Loucy (cell line): ENCODE measurements at regions not wholly inside any gene's neighbourhood (a gene's known extent, or its start where the extent isn't known, plus 50 kb on each side); places are given as distances from the start of the nearest gene placed in this dataset.

Source experiments
- EZH2phosphoT487 ChIP-seq: fragments of 200-600 bp; IDR thresholded peaks from 2 replicates; pipeline ENCODE4 v1.6.1; 2018; ENCODE audit warnings: antibody characterized with exemption, mild to moderate bottlenecking, moderate library complexity, borderline replicate concordance
- TF ChIP-seq, protein P1 (sequence below): fragments of 200-600 bp; sonication (generic); conservative IDR thresholded peaks from 2 replicates; pipeline ENCODE4 v1.5.1; 2014; ENCODE audit warnings: mild to moderate bottlenecking, antibody characterized with exemption, low read length

DNA sequence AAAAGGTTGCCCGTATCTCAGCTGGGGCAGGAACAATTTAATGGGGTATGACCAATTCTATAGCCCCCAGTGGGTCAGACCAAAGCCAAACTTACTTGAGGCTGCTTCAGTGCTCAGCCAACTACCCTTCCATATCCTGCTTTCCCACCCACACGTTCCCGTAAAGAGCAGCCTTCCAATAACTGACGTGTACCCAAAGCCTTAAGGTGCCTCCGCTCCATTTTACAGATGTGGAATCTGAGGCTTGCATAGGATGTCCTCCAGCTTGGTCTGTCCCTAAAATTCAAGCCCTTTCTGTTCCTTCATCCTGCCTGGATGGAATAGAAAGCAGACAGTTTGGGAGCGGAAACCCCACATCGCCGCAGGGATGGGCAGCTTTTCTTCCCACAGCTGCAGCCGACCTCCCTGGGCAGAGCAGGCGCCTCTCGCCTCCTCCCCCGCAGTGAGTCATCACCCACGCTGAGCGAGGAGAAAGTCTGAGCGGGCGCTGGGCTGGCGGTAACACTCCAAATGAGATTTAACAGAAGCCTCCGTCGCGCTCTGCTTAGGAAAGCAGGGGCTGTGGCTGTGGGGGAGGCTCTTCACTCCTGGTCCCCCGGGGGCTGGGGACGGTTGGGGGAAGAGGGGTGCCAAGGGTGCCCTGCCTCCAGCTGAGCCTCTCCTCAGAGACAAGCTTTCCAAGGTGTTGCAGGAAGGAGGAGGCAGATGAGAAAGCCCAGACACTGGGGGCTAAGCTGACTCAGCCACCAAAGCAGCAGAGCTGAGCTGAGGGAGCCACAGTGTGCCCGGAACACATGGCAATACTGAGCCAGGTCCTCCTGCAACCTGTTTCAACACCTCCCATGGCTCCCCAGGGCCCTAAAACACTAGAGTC, 57.8 kb upstream of the HRH1 start:
- TF ChIP-seq, protein P1, sequence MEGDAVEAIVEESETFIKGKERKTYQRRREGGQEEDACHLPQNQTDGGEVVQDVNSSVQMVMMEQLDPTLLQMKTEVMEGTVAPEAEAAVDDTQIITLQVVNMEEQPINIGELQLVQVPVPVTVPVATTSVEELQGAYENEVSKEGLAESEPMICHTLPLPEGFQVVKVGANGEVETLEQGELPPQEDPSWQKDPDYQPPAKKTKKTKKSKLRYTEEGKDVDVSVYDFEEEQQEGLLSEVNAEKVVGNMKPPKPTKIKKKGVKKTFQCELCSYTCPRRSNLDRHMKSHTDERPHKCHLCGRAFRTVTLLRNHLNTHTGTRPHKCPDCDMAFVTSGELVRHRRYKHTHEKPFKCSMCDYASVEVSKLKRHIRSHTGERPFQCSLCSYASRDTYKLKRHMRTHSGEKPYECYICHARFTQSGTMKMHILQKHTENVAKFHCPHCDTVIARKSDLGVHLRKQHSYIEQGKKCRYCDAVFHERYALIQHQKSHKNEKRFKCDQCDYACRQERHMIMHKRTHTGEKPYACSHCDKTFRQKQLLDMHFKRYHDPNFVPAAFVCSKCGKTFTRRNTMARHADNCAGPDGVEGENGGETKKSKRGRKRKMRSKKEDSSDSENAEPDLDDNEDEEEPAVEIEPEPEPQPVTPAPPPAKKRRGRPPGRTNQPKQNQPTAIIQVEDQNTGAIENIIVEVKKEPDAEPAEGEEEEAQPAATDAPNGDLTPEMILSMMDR: no peak
- TF ChIP-seq EZH2phosphoT487: no peak
